ENCODE measurements at regions not wholly inside any gene's neighbourhood (a gene's known extent, or its start where the extent isn't known, plus 50 kb on each side); places are given as distances from the start of the nearest gene placed in this dataset.

DNA sequence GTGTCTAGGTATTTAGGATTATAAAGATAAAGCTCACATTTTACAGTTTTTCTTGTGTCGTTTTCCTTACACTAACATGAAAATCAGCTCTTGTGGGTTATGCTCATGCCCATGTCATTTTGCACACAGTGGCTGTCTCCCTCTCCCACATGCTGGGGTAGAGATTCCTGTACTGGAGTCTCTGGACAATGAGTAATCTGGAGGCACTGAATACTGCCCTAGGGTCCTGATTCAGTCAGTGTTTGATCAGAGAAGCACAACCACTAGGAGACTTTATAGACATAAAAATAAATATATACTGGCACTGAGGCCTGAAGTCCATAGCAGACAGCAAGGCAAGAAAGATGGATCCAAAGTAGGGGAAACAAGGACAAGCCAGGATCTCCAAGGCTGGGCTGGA lies 1008.8 kb downstream of the KCNMA1 start:
- H3K27me3 ChIP-seq, result no peaks in the 10 kb centered on the region
- no peaks in the 10 kb centered on the region for H3K9me3 ChIP-seq
- H3K4me1 ChIP-seq, result peaks cover 0 to 31% (median 9%) of the 10 kb centered on the region in 12 donors
- H3K36me3 ChIP-seq, result no peaks in the 10 kb centered on the region
- H3K4me3 ChIP-seq, result no peak overlapping the region
- 71 to 84% (median 80%) methylated on average over 1 of the region's 1 CpG for WGBS, 4 donors
- H3K27ac ChIP-seq, result no peak overlapping the region
- ATAC-seq (no peak), DNase-seq (no peak)
- no peak for TF ChIP-seq POLR2A (IDR thresholded peaks at IDR 0.05)
- TF ChIP-seq, protein P1, sequence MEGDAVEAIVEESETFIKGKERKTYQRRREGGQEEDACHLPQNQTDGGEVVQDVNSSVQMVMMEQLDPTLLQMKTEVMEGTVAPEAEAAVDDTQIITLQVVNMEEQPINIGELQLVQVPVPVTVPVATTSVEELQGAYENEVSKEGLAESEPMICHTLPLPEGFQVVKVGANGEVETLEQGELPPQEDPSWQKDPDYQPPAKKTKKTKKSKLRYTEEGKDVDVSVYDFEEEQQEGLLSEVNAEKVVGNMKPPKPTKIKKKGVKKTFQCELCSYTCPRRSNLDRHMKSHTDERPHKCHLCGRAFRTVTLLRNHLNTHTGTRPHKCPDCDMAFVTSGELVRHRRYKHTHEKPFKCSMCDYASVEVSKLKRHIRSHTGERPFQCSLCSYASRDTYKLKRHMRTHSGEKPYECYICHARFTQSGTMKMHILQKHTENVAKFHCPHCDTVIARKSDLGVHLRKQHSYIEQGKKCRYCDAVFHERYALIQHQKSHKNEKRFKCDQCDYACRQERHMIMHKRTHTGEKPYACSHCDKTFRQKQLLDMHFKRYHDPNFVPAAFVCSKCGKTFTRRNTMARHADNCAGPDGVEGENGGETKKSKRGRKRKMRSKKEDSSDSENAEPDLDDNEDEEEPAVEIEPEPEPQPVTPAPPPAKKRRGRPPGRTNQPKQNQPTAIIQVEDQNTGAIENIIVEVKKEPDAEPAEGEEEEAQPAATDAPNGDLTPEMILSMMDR (IDR thresholded peaks at IDR 0.05), result no peak
- intact Hi-C loops (cut with DNase I), result loop anchor here in 1 of 10 donors (10.0 kb wide), 1 partner anchor 276 kb away; no protein-coding TSS in a partner anchor

DNA sequence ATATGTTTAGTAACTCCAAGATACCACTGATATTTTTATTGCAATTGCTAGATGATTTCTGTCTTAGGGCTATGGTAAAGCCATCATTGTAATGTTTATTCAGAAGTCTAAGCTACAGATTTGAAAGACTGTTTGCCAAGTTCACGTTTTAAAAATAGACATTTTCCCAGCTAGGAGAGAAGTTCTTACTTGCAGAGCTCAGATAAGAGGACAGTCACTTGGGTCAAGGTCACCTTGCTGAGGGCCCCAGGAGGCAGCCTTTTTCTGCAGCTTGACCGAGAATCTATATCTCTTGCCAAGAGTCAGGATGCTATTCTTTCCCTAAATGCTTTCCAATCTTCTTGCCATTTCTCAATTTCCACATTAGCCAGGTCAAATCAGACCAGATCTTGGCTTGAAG lies 1011.2 kb downstream of the KCNMA1 start:
- ATAC-seq, result peak; percentile 61 to 84 (median 76)
- Histone ChIP-seq H3K9me3 (no peaks in the 10 kb centered on the region), H3K4me1 (peaks cover 0 to 19% (median 9%) of the 10 kb centered on the region in 12 donors), H3K36me3 (no peaks in the 10 kb centered on the region), H3K27me3 (no peaks in the 10 kb centered on the region), H3K4me3 (no peak overlapping the region), H3K27ac (peak overlapping the region in 7 of 12 donors; percentile 2 to 70 (median 40))
- DNase-seq, result peak; percentile 35 to 64 (median 50)
- intact Hi-C loops (cut with DNase I), result loop anchor here in 1 of 10 donors (10.0 kb wide), 1 partner anchor 278 kb away; no protein-coding TSS in a partner anchor
- WGBS, 4 donors, result 0 to 15% (median 6%) methylated on average over 2 of the region's 2 CpGs
- TF ChIP-seq POLR2A (IDR thresholded peaks at IDR 0.05), result no peak
- TF ChIP-seq, protein P1 (IDR thresholded peaks at IDR 0.05), result no peak

DNA sequence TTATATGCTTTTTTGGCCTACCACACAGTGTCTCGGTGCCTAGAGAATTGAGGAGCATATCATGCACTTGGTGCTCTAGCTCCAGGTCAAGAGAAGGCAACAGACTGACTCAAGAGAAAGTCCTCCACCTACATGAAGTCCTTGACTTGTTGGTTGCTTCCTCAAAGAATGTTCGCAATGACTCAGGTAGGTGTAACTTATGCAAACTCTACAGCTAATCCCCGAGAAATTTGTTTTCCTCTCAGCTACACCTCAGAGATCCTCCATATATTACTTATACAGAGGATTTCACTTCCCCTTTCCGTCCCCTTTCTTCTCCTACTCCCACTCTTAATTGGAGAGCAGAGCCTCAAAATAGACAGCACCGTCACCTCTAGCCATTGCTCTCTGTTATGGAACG lies 1013.1 kb downstream of the KCNMA1 start:
- intact Hi-C loops (cut with DNase I), result loop anchor here in 1 of 10 donors (10.0 kb wide), 1 partner anchor 280 kb away; no protein-coding TSS in a partner anchor
- no peaks in the 10 kb centered on the region for H3K36me3 ChIP-seq

DNA sequence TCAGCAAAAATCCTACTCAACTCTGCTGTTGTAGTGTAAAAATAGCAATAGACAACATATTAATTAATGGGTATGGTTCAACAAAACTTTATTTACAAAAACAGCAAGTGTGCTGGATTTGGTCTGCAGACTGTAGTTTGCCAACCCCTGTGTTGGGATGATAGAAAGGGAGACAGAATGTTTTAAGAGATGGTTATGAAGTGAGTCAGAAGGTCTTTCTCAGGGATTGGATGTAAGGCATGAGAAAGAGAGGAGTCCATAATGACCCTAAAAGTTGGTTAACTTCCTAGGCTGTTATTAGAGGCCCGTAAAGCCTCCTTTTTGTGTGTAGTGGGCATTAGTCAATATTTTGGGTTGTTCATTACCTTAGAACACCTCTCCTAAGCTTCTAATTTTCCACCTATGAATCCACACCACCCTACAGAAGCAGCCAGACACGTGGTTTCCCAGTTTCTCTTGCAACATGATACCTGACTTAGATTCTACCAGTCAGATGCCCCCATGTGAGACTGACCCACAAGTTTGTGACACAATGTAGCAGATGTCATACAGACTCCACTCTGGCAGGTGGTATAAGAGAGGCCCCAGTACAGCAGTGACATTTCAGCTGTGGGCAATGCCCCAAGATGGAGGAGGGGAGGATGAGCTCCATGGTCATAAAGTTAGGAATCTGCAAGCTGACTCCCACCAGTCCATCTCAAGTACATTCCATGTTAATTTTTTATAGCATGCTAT lies 1015.6 kb downstream of the KCNMA1 start:
- WGBS, 4 donors, result 30 to 60% (median 51%) methylated on average over 2 of the region's 2 CpGs
- Histone ChIP-seq H3K4me1 (peaks cover 0 to 17% (median 8%) of the 10 kb centered on the region in 12 donors), H3K36me3 (no peaks in the 10 kb centered on the region), H3K27me3 (no peaks in the 10 kb centered on the region), H3K27ac (no peak overlapping the region), H3K9me3 (peaks cover 0 to 8% (median 0%) of the 10 kb centered on the region in 12 donors), H3K4me3 (no peak overlapping the region)
- intact Hi-C loops (cut with DNase I), result loop anchor here in 1 of 10 donors (10.0 kb wide), 1 partner anchor 283 kb away; no protein-coding TSS in a partner anchor
- TF ChIP-seq, protein P1 (IDR thresholded peaks at IDR 0.05), result no peak
- TF ChIP-seq POLR2A (IDR thresholded peaks at IDR 0.05), result no peak
- ATAC-seq, result no peak
- DNase-seq, result no peak

More for the DNA sequence above, 1013.1 kb downstream of the KCNMA1 start:
- no peak for TF ChIP-seq POLR2A (IDR thresholded peaks at IDR 0.05)
- TF ChIP-seq, protein P1 (IDR thresholded peaks at IDR 0.05), result no peak
- Histone ChIP-seq H3K9me3 (peaks cover 0 to 8% (median 0%) of the 10 kb centered on the region in 12 donors), H3K4me1 (peaks cover 0 to 17% (median 8%) of the 10 kb centered on the region in 12 donors), H3K27ac (no peak overlapping the region), H3K4me3 (no peak overlapping the region), H3K27me3 (no peaks in the 10 kb centered on the region)
- no peak for ATAC-seq
- no peak for DNase-seq
- 83 to 90% (median 88%) methylated on average over 6 of the region's 6 CpGs for WGBS, 4 donors

All from heart left ventricle (tissue), 16 donors.